Glutamatergic neuron (in vitro differentiated cells): ENCODE measurements at regions not wholly inside any gene's neighbourhood (a gene's known extent, or its start where the extent isn't known, plus 50 kb on each side); places are given as distances from the start of the nearest gene placed in this dataset.

Source experiments
- DNase-seq: peaks from one replicate; pipeline ENCODE4 v3.0.0; 2022
- H3K27ac Mint-ChIP-seq: one replicate; pipeline ENCODE4 v1.8.0; 2020; ENCODE audit warnings: mild to moderate bottlenecking, mixed read lengths, inconsistent platforms; ENCODE audit not compliant: unreplicated experiment
- H3K27me3 Mint-ChIP-seq: one replicate; pipeline ENCODE4 v1.8.0; 2020; ENCODE audit warnings: mild to moderate bottlenecking, moderate library complexity, mixed read lengths, inconsistent platforms; ENCODE audit not compliant: unreplicated experiment
- H3K36me3 Mint-ChIP-seq: one replicate; pipeline ENCODE4 v1.8.0; 2020; ENCODE audit warnings: mild to moderate bottlenecking, mixed read lengths, inconsistent platforms; ENCODE audit not compliant: unreplicated experiment
- H3K4me1 Mint-ChIP-seq: one replicate; pipeline ENCODE4 v1.8.0; 2020; ENCODE audit warnings: mild to moderate bottlenecking, low read depth, mixed read lengths, inconsistent platforms; ENCODE audit not compliant: unreplicated experiment
- H3K4me3 Mint-ChIP-seq: one replicate; pipeline ENCODE4 v1.8.0; 2020; ENCODE audit warnings: mild to moderate bottlenecking, mixed read lengths, inconsistent platforms; ENCODE audit not compliant: unreplicated experiment
- H3K9me3 Mint-ChIP-seq: one replicate; pipeline ENCODE4 v1.8.0; 2020; ENCODE audit warnings: mild to moderate bottlenecking, moderate library complexity, mixed read lengths, inconsistent platforms; ENCODE audit not compliant: unreplicated experiment
- CTCF ChIP-seq: fragments of 200-600 bp; sonication (generic); IDR thresholded peaks from one replicate; pipeline ENCODE4 v1.5.0; 2021; ENCODE audit not compliant: partially characterized antibody, unreplicated experiment

- Mint-ChIP-seq H3K9me3 (no peaks in the 10 kb centered on the region), H3K27me3 (peaks cover 1% of the 10 kb centered on the region), H3K4me3 (no peak overlapping the region), H3K4me1 (peaks cover 7% of the 10 kb centered on the region), H3K27ac (peak overlapping the region; percentile 66), H3K36me3 (no peaks in the 10 kb centered on the region)
- peak; percentile 22 for DNase-seq
- no peak for TF ChIP-seq CTCF
Measured at GRCh38 chr4:160880180-160880579, 1283.6 kb downstream of the FSTL5 start.

- H3K9me3 Mint-ChIP-seq, result peaks cover 2% of the 10 kb centered on the region
- no peak overlapping the region for H3K4me3 Mint-ChIP-seq
- H3K27ac Mint-ChIP-seq, result no peak overlapping the region
- no peaks in the 10 kb centered on the region for H3K36me3 Mint-ChIP-seq
- no peak for TF ChIP-seq CTCF
- no peak for DNase-seq
- no peaks in the 10 kb centered on the region for H3K4me1 Mint-ChIP-seq
- H3K27me3 Mint-ChIP-seq, result peaks cover 1% of the 10 kb centered on the region
Measured at GRCh38 chr4:160887668-160888067, 1276.1 kb downstream of the FSTL5 start.

GRCh38 chr4:160894128-160894527 lies 1269.7 kb downstream of the FSTL5 start:
- peaks cover 2% of the 10 kb centered on the region for H3K9me3 Mint-ChIP-seq
- no peak overlapping the region for H3K27ac Mint-ChIP-seq
- peaks cover 2% of the 10 kb centered on the region for H3K27me3 Mint-ChIP-seq
- no peaks in the 10 kb centered on the region for H3K4me1 Mint-ChIP-seq
- H3K4me3 Mint-ChIP-seq, result no peak overlapping the region
- DNase-seq, result no peak
- no peaks in the 10 kb centered on the region for H3K36me3 Mint-ChIP-seq
- TF ChIP-seq CTCF, result no peak

GRCh38 chr4:160894809-160895208 lies 1269.0 kb downstream of the FSTL5 start:
- DNase-seq, result no peak
- Mint-ChIP-seq H3K4me1 (no peaks in the 10 kb centered on the region), H3K4me3 (no peak overlapping the region), H3K9me3 (peaks cover 2% of the 10 kb centered on the region), H3K27me3 (peaks cover 2% of the 10 kb centered on the region), H3K27ac (no peak overlapping the region), H3K36me3 (no peaks in the 10 kb centered on the region)
- TF ChIP-seq CTCF, result no peak

- Mint-ChIP-seq H3K36me3 (no peaks in the 10 kb centered on the region), H3K4me1 (no peaks in the 10 kb centered on the region), H3K9me3 (no peaks in the 10 kb centered on the region), H3K27ac (no peak overlapping the region), H3K27me3 (no peaks in the 10 kb centered on the region), H3K4me3 (no peak overlapping the region)
- no peak for TF ChIP-seq CTCF
- no peak for DNase-seq
Measured at GRCh38 chr4:160927311-160927710, 1236.5 kb downstream of the FSTL5 start.
